ENCODE measurements at regions not wholly inside any gene's neighbourhood (a gene's known extent, or its start where the extent isn't known, plus 50 kb on each side); places are given as distances from the start of the nearest gene placed in this dataset.

- H3K9ac ChIP-seq (ENCODE audit: low read length) = no peak overlapping the region
- H3K4me2 ChIP-seq (ENCODE audit: low read depth, low read length, poor library complexity, severe bottlenecking) = no peak overlapping the region
- no peaks in the 10 kb centered on the region for H3K9me3 ChIP-seq (ENCODE audit: low read length)
These were observed 262.4 kb downstream of the SS18 start for GRCh38 chr18:25827961-25828561.

GRCh38 chr18:25827228-25827627 is 263.2 kb downstream of the SS18 start:
- Histone ChIP-seq H3K36me3 (ENCODE audit: insufficient read depth, low read length) (no peaks in the 10 kb centered on the region), H3K9ac (ENCODE audit: low read length) (no peak overlapping the region), H3K4me3 (ENCODE audit: low read length) (no peak overlapping the region), H3K9me2 (replicated peaks; ENCODE audit: insufficient read depth, low read length) (no peaks in the 10 kb centered on the region), H3K27me3 (ENCODE audit: low read length) (no peaks in the 10 kb centered on the region), H3K79me2 (ENCODE audit: low read length) (no peaks in the 10 kb centered on the region), H3K4me2 (ENCODE audit: low read depth, low read length, poor library complexity, severe bottlenecking) (no peak overlapping the region), H2AFZ (ENCODE audit: low read length) (no peak overlapping the region), H3K9me3 (ENCODE audit: low read length) (no peaks in the 10 kb centered on the region), H3K27ac (ENCODE audit: low read length) (no peak overlapping the region), H3K4me1 (ENCODE audit: low read length) (no peaks in the 10 kb centered on the region), H4K20me1 (ENCODE audit: insufficient read depth, low read depth, low read length) (no peaks in the 10 kb centered on the region)
- no peak for DNase-seq

More at GRCh38 chr18:25827961-25828561, 262.4 kb downstream of the SS18 start:
- Histone ChIP-seq H3K9me2 (replicated peaks; ENCODE audit: insufficient read depth, low read length) (no peaks in the 10 kb centered on the region), H3K4me3 (ENCODE audit: low read length) (no peak overlapping the region), H3K27ac (ENCODE audit: low read length) (no peak overlapping the region), H2AFZ (ENCODE audit: low read length) (no peak overlapping the region), H3K79me2 (ENCODE audit: low read length) (no peaks in the 10 kb centered on the region), H3K27me3 (ENCODE audit: low read length) (no peaks in the 10 kb centered on the region), H4K20me1 (ENCODE audit: insufficient read depth, low read depth, low read length) (no peaks in the 10 kb centered on the region), H3K4me1 (ENCODE audit: low read length) (no peaks in the 10 kb centered on the region), H3K36me3 (ENCODE audit: insufficient read depth, low read length) (no peaks in the 10 kb centered on the region)
- no peak for DNase-seq

GRCh38 chr18:25826823-25827222 is 263.6 kb downstream of the SS18 start:
- H4K20me1 ChIP-seq (ENCODE audit: insufficient read depth, low read depth, low read length) = no peaks in the 10 kb centered on the region
- no peak overlapping the region for H2AFZ ChIP-seq (ENCODE audit: low read length)
- H3K36me3 ChIP-seq (ENCODE audit: insufficient read depth, low read length) = no peaks in the 10 kb centered on the region
- H3K9ac ChIP-seq (ENCODE audit: low read length) = no peak overlapping the region
- no peak for DNase-seq
- H3K27me3 ChIP-seq (ENCODE audit: low read length) = no peaks in the 10 kb centered on the region
- H3K4me1 ChIP-seq (ENCODE audit: low read length) = no peaks in the 10 kb centered on the region
- H3K4me3 ChIP-seq (ENCODE audit: low read length) = no peak overlapping the region
- H3K9me2 ChIP-seq (replicated peaks; ENCODE audit: insufficient read depth, low read length) = no peaks in the 10 kb centered on the region
- H3K27ac ChIP-seq (ENCODE audit: low read length) = no peak overlapping the region
- no peaks in the 10 kb centered on the region for H3K9me3 ChIP-seq (ENCODE audit: low read length)
- H3K79me2 ChIP-seq (ENCODE audit: low read length) = no peaks in the 10 kb centered on the region
- no peak overlapping the region for H3K4me2 ChIP-seq (ENCODE audit: low read depth, low read length, poor library complexity, severe bottlenecking)

- no peaks in the 10 kb centered on the region for H3K9me3 ChIP-seq (ENCODE audit: low read length)
- no peak overlapping the region for H3K4me2 ChIP-seq (ENCODE audit: low read depth, low read length, poor library complexity, severe bottlenecking)
- no peaks in the 10 kb centered on the region for H3K9me2 ChIP-seq (replicated peaks; ENCODE audit: insufficient read depth, low read length)
- no peaks in the 10 kb centered on the region for H3K79me2 ChIP-seq (ENCODE audit: low read length)
- no peak overlapping the region for H3K9ac ChIP-seq (ENCODE audit: low read length)
- H2AFZ ChIP-seq (ENCODE audit: low read length) = no peak overlapping the region
- H3K4me3 ChIP-seq (ENCODE audit: low read length) = no peak overlapping the region
- H3K27ac ChIP-seq (ENCODE audit: low read length) = no peak overlapping the region
- H4K20me1 ChIP-seq (ENCODE audit: insufficient read depth, low read depth, low read length) = no peaks in the 10 kb centered on the region
- H3K36me3 ChIP-seq (ENCODE audit: insufficient read depth, low read length) = no peaks in the 10 kb centered on the region
- no peaks in the 10 kb centered on the region for H3K4me1 ChIP-seq (ENCODE audit: low read length)
- no peaks in the 10 kb centered on the region for H3K27me3 ChIP-seq (ENCODE audit: low read length)
- DNase-seq = no peak
These were observed 264.2 kb downstream of the SS18 start for GRCh38 chr18:25825979-25826776.

- Histone ChIP-seq H3K9ac (ENCODE audit: low read length) (no peak overlapping the region), H3K9me3 (ENCODE audit: low read length) (no peaks in the 10 kb centered on the region), H3K9me2 (replicated peaks; ENCODE audit: insufficient read depth, low read length) (no peaks in the 10 kb centered on the region), H3K36me3 (ENCODE audit: insufficient read depth, low read length) (no peaks in the 10 kb centered on the region), H2AFZ (ENCODE audit: low read length) (no peak overlapping the region), H3K27ac (ENCODE audit: low read length) (no peak overlapping the region), H3K4me3 (ENCODE audit: low read length) (no peak overlapping the region), H3K4me2 (ENCODE audit: low read depth, low read length, poor library complexity, severe bottlenecking) (no peak overlapping the region), H3K27me3 (ENCODE audit: low read length) (no peaks in the 10 kb centered on the region), H4K20me1 (ENCODE audit: insufficient read depth, low read depth, low read length) (no peaks in the 10 kb centered on the region), H3K4me1 (ENCODE audit: low read length) (no peaks in the 10 kb centered on the region), H3K79me2 (ENCODE audit: low read length) (no peaks in the 10 kb centered on the region)
- no peak for DNase-seq
These were observed 265.4 kb downstream of the SS18 start for GRCh38 chr18:25825056-25825455.

- no peak overlapping the region for H3K27ac ChIP-seq (ENCODE audit: low read length)
- no peak overlapping the region for H3K4me3 ChIP-seq (ENCODE audit: low read length)
- H3K27me3 ChIP-seq (ENCODE audit: low read length) = no peaks in the 10 kb centered on the region
- no peak overlapping the region for H3K4me2 ChIP-seq (ENCODE audit: low read depth, low read length, poor library complexity, severe bottlenecking)
- H3K79me2 ChIP-seq (ENCODE audit: low read length) = no peaks in the 10 kb centered on the region
- H3K9ac ChIP-seq (ENCODE audit: low read length) = no peak overlapping the region
- no peaks in the 10 kb centered on the region for H3K4me1 ChIP-seq (ENCODE audit: low read length)
- no peaks in the 10 kb centered on the region for H3K9me3 ChIP-seq (ENCODE audit: low read length)
- no peaks in the 10 kb centered on the region for H3K9me2 ChIP-seq (replicated peaks; ENCODE audit: insufficient read depth, low read length)
- no peak for DNase-seq
- no peaks in the 10 kb centered on the region for H3K36me3 ChIP-seq (ENCODE audit: insufficient read depth, low read length)
- no peaks in the 10 kb centered on the region for H4K20me1 ChIP-seq (ENCODE audit: insufficient read depth, low read depth, low read length)
- no peak overlapping the region for H2AFZ ChIP-seq (ENCODE audit: low read length)
These were observed 270.6 kb downstream of the SS18 start for GRCh38 chr18:25819746-25820363.

- Histone ChIP-seq H2AFZ (ENCODE audit: low read length) (no peak overlapping the region), H3K9ac (ENCODE audit: low read length) (no peak overlapping the region), H3K27me3 (ENCODE audit: low read length) (no peaks in the 10 kb centered on the region), H3K27ac (ENCODE audit: low read length) (no peak overlapping the region), H3K4me2 (ENCODE audit: low read depth, low read length, poor library complexity, severe bottlenecking) (no peak overlapping the region), H3K79me2 (ENCODE audit: low read length) (no peaks in the 10 kb centered on the region), H3K36me3 (ENCODE audit: insufficient read depth, low read length) (no peaks in the 10 kb centered on the region), H3K9me3 (ENCODE audit: low read length) (no peaks in the 10 kb centered on the region), H4K20me1 (ENCODE audit: insufficient read depth, low read depth, low read length) (no peaks in the 10 kb centered on the region), H3K9me2 (replicated peaks; ENCODE audit: insufficient read depth, low read length) (no peaks in the 10 kb centered on the region), H3K4me3 (ENCODE audit: low read length) (no peak overlapping the region), H3K4me1 (ENCODE audit: low read length) (no peaks in the 10 kb centered on the region)
- no peak for DNase-seq
These were observed 271.9 kb downstream of the SS18 start for GRCh38 chr18:25818505-25818904.

GRCh38 chr18:25817546-25818237 is 272.7 kb downstream of the SS18 start:
- H3K27me3 ChIP-seq (ENCODE audit: low read length) = no peaks in the 10 kb centered on the region
- no peaks in the 10 kb centered on the region for H4K20me1 ChIP-seq (ENCODE audit: insufficient read depth, low read depth, low read length)
- H3K4me1 ChIP-seq (ENCODE audit: low read length) = no peaks in the 10 kb centered on the region
- no peaks in the 10 kb centered on the region for H3K79me2 ChIP-seq (ENCODE audit: low read length)
- no peak for DNase-seq
- H2AFZ ChIP-seq (ENCODE audit: low read length) = no peak overlapping the region
- H3K27ac ChIP-seq (ENCODE audit: low read length) = no peak overlapping the region
- H3K36me3 ChIP-seq (ENCODE audit: insufficient read depth, low read length) = no peaks in the 10 kb centered on the region
- H3K9me2 ChIP-seq (replicated peaks; ENCODE audit: insufficient read depth, low read length) = no peaks in the 10 kb centered on the region
- no peak overlapping the region for H3K4me3 ChIP-seq (ENCODE audit: low read length)
- H3K9me3 ChIP-seq (ENCODE audit: low read length) = no peaks in the 10 kb centered on the region
- no peak overlapping the region for H3K9ac ChIP-seq (ENCODE audit: low read length)
- no peak overlapping the region for H3K4me2 ChIP-seq (ENCODE audit: low read depth, low read length, poor library complexity, severe bottlenecking)

Data from Karpas-422 (cell line).